NCI-H1048 (cell line): ENCODE measurements at regions not wholly inside any gene's neighbourhood (a gene's known extent, or its start where the extent isn't known, plus 50 kb on each side); places are given as distances from the start of the nearest gene placed in this dataset.

Experiments used
- DNase-seq: peaks from one replicate; lab custom pipeline; 2025; lab: John Stamatoyannopoulos, UW

DNA sequence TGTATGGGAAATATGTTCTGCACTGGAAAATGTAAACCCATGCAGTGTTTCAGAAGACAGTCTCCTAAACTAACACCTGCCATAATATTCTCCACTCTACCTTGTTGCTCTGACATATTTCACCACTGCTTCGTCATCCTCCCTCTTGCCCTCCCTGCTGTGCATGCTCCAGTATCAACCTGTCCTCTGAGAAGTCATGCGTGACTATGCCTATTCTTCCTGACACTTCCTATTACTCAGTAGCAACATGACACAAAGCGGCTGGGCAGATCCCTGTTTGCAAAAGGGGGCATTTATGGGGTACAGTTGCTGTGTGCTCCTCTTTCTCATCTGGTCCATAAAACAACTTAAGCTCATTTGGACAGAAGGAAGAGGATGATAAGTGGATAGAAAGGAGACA lies 805.6 kb upstream of the EEF2KMT start:
- DNase-seq, result no peak

DNA sequence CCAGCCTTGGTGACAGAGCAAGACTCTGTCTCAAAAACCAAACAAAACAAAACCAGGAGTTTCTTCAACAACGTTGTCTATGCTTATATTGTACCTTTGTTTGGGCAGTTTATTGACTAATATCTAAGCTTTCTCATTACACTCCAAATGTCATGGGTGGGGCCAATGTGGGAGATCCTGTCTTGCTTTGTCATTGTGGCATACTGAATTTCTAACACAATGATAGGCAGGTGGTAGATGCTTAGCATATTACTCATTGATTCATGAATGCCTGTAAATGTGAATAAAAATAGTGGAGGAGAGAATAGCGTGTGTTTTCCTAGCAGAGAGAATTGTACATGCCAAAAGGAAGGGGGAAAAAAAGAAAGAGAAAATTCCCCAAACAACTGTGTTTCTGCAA lies 802.5 kb upstream of the EEF2KMT start:
- DNase-seq, result no peak

DNA sequence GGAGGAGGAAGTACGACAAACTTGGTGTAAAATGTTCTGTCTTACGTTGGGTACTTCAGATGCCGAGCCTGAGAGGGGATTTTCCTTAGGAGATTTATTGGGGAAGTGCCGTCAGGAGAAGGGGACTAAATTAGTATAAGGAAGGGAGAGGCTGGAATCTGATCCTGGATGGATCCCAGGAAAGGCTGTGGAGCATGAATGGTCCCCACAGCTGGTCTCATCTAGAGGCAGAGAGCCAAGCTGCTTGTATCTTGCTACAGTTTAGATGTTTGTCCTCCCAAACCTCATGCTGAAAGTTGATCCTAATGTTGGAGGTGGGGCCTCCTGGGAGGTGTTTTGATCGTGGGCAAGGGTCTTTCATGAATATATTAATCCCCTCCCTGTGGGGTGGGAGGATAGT lies 798.4 kb upstream of the EEF2KMT start:
- DNase-seq, result no peak

DNA sequence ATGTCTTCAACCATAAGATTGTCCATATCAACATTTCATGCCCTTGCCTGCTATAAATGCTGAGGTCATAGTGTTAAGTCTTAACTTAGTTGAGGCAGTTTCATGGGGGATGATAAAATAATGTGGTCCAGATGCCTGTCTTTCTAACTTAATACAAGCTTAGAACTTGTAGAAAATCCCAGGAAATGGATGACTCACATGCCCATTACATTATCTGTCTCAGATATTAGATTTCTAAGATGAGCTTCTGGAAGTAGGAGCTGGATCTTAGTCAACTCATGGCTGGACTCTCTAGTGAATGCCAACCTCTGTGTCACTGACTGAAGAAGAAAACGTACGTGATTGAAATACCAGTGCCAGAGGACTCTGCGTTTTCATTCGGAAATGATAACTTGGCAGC lies 797.5 kb upstream of the EEF2KMT start:
- DNase-seq, result no peak

DNA sequence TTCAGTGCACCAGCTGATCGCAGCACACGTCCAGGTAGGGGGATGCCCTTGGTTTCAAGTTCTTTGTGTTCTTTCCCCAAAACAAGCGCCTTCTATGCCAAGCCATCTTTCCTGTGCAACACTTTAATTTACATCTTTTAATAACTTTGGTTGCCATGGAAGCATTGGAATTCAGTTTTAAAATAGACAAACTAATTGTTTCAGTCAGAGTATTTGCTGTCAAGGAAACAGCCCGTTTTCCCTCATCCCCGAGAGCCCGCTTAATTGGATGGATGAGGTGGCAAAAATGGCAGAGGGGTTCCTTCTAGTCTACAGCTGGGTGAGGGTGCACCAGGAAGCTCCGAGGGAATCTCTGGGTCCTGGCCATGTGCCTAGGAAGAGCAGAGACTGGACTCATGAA lies 793.7 kb upstream of the EEF2KMT start:
- no peak for DNase-seq

DNA sequence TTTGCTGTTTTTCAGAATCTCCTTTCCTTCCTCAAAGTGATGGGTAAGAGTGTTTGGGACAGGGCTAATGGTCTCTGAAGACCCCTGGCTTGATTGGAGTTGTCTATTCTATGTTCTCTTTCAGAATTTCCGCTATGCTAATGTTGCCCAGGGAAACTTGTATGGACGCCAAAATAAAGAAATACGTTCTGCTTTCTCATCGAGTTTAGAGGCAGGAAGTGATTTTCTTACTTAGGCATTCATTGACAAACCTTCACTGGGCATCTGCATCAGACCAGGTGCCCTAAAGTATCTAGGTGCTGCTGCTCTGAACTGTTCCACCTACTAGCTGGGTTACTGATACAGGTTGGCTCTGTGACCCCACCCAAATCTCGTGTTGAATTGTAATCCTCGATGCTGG lies 787.9 kb upstream of the EEF2KMT start:
- DNase-seq, result no peak

DNA sequence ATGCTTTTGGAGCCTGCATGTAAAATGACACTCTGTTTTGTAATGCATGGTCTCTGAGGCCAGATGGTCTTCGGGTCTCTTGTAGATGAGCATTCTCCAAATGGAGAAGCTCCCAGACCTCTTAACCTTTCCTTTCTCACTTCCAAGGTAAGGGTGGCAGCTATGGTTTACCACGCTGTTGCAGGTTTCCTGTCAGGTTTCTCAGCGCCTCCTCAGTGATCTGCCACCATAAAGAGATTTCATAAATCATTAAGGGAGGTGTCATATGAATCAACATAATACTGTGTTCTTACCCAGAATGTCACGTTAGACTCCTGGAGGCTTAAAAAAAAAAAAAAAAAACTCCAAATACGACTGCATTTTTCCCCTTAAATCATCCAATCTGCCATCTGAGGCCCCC lies 787.4 kb upstream of the EEF2KMT start:
- no peak for DNase-seq

DNA sequence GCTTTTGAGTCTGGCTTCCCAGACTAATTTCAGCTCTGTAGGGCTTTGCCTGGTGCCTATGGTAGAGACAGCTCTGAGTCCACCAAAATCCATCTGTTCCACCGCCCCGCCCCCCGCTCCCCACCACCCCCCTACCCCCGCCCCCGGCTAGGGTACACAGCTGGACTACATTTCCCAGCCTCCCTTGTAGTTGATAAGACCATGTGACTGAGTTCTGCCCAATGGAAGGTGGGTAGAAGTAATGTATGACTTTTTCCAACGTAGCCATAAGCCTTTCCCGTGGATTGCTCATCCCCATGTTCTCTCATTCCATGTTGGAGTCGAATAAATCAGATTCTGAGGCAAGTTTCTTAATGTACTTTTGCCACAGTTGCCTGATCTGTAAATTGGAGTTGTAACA lies 786.7 kb upstream of the EEF2KMT start:
- DNase-seq, result no peak

DNA sequence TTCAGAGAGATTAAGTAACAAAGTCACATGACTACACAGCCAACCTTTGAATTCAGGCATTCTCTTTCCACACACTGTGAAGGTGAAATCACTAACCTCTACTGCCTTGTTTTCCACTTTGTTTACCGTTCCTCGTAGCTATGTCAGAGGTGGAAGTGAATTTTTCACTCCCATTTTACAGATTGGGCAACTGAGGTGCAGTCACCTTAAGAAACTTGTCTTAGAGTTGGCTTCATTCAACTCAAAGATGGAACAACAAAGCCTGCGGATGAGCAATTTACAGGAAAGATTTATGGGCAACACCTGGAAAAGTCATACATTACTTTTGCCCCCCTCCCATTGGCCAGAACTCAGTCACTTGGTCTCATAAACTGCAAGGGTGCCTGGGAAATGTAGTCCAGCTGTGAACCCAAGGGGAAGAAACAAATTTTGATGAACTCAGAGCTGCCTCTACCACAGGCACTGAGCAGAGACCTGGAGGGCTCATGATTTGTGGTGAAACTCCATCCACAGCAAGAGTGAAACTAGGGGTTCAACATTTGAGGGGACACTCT lies 784.6 kb upstream of the EEF2KMT start:
- no peak for DNase-seq

DNA sequence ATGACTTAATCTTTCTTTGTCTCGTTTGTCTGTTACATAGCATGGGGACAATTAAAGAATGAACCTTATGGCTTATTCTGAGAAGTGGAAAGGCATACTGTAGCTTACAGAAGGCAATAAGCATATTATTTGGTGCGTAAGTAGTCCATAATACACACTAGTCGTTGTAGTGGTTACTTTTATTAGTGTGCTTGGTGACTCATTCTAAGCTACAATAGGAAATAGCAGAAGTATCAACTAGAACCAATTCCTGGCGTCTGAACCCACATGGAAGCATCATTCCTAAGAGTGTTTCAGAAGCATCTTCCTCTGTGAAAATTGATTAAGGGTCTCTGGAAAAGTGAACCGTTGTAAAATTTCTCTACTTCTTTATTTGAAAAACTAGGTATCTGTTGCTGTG lies 777.8 kb upstream of the EEF2KMT start:
- no peak for DNase-seq

DNA sequence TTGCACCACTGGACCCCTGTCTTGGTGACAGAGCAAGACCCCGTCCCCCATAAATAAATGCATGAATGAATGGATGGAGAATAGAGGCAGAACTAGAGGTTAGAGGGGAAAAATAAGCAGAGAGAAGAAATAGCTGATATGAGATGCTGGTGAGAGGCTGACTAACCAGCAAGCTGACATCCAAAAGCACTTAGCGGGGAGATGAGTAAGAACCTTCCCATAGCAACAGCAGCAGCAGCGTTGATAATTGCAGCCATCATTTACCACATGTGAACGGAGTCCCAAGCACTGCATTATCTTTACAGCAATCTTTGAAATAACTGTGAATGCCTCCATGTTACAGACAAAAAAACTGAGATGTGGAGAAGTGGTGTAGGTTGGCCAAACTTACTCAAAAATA lies 777.3 kb upstream of the EEF2KMT start:
- DNase-seq, result no peak

DNA sequence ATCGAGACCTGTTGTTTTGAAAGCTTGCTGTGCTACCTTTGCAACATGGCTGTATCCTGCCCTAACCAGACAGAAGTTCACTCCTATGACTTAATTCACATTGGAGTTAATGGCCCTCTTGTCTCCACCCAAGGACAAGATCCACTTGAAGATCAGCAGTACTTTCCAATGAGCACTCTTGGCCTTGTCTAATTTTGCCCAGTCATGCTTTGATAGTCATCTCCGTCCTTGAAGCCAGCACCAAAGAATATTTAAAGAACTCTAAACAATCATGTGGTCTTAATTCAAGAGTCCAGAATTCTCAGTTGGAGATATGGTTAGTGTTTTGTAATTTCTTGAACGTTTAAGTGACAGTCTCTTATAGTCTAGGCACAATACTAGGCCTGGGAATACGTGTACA lies 775.6 kb upstream of the EEF2KMT start:
- DNase-seq, result no peak

DNA sequence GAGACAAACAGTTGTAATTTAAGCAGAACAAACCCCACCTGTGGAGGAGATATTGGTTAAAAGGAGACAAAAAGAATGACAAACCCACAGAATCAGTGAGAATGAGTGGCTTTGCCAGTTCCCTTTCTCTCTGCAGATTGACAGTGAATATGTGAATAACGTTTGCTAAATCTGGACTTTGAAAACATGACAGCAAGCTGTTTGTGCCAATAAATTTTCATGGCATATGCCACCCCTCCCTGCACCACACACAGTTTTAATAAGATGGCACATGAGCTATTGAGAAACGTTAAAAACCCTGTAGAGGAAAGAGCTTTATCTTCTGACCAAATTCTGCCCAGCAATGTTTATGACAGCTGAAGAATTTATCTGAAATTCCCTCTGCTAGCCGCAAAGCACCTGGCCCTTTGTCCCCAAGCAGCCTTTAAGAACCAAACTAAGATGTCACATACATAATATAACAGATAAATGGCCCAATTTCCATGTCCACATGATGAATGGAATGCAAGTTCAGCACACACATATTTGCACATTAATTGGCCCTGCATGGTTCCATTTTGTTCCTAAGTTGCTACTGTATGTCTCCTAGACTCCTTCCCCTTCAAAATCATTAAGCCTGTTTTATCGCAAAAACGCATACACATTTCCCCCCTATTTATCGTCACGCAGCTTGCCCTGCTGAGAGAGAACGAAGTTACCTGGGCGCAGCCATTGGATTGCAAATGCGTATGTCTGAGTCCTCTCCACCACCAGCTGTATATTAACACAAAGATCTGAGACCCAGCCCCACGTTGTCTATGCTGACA lies 773.5 kb upstream of the EEF2KMT start:
- DNase-seq, result no peak

DNA sequence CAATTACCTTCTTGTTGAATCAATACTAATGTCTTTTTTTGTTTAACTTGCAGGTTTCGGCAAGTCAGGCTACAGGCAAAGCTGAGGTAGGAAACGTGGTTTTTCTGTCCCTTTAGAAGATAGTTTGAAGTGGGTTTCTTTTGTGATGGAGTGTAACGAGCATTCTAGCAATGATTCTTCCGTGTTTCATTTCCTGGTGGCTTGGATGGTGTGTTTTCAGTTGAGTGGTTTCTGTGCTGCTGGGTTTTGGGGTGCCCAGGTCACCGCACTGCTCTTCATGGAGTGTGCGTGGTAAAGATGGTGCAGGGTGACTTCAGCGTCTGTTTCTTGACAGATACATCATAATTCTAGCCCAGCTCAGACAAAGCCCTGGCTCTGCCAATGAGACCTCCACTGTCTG lies 769.7 kb upstream of the EEF2KMT start:
- DNase-seq, result no peak

DNA sequence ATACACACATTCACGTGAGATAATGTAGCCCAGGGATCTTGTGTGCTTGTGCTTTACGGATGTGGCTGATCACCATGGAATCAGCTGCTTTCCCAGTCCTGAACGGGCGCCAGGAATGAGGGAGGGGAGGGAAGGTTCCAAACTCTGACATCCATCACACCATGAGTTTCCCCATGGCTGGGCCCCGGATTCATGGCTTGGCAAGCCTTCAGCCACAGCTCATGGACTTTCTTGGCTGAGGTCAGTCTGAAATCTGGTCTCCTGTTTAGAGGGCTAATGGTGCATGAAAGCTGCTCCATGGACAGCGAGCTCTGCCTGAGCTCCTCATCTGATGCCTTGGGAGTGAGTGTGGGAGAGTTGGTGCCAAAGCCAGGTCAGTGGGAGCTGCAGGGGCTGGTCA lies 767.6 kb upstream of the EEF2KMT start:
- no peak for DNase-seq

DNA sequence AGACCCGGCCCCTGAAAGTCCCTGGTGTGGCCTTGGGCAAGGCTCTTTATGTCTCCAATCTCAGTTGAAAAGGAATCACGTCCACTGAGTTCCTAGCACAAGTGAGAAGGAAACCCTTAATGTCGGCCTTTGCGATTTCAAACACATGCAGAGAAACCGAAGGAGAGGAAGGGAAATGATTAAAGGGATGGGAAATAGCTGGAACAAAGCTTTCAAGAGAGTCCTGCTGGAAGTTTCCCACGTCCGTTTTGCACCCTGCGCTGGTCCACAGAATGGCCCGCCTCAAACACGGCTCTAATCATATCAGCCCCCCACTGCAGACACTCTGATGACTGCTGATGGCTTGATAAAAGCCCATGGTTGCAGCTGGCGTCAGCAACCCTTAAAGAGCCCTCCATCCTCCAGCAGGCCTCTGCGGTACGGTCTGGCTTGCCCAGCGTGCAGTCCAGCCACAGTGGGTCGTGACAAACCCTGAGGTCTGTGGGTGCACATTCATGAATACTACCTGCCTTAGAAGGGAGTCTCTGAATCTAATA lies 765.5 kb upstream of the EEF2KMT start:
- no peak for DNase-seq

DNA sequence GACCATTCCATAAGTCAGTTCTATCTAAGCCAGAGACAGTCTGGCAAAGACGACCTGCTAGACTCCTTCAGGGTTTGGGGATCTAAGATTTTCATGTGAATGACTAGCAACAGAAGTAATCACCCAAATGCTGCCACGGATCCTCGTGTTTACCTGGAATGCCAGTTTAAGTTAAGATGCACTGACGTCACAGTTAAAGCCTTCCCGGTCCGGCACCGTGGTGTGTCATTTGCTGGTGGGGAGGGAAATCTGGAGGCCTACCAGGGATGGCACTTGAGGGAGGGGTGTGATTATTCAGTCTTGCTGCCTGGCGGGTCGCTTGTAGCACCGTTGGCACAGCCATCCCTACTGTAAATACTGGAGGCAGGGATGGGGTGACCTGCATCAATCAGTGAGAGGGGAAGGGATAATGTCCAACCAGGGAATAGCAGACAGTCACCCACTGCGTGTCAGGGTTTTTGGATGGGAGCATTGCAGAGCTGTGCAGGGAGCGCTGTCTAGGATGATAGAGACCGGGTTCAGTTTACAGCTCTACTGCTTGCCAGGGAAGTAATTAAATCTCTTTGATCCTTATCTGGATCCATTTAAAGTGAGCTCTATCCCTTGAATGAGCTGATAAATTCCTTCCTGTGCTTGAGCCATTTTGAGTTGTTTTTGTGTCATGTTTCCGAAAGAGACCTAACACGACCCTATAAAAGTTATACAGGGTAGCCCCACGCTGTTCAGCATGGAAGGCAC lies 764.7 kb upstream of the EEF2KMT start:
- no peak for DNase-seq

DNA sequence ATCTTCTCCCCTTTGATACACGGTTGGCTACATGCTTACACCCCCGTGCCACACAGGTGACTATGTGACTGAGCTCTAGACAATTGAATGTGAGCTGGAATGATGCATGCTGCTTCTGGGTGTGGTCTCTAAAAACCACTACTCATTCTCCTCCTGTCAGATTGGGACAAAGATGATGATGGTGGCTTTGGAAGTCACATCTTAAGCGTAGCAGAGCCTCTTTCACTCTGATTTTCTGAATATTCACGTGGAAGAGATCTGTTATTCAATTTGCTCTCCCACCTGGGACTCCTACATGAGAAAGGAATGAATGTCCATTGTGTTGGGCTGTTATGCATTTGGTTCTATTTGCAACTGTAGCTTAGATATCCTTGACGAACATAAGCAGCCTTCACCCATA lies 763.6 kb upstream of the EEF2KMT start:
- no peak for DNase-seq

DNA sequence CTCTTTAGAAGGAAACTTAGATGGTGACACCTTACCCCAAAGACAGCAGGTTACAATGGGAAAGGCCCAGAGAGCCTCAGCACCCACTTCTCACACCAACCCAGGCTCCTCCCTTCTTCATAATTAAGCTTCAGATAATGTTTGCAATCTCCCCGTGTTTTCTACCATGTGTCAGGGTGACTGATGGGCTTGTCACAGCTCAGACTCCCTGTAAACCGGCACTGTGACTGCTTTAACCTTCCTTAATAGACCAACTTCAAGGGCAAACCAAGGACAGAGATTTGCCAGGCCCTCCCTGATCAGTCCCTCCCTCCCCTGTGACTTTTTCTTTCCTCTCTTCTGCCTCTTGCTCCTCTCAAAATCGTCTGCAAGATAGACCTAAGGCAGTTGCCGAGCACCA lies 760.6 kb upstream of the EEF2KMT start:
- no peak for DNase-seq

DNA sequence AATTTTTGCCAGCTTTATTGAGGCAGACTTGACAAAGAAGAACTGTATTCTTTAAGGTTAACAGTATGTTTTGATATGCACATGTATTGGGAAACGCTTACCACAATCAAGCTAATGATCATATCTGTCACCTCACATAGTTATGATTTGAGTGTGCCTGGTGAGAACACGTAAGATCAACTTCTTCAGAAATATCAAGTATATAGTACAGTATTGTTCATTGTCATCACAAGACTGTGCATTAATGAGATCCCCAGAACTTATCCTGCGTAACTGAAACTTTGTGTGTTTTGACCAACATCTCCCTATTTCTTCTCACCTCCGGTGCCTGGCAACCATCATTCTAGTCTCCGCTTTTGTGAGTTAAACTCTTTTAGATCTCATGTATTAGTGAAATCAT lies 756.4 kb upstream of the EEF2KMT start:
- DNase-seq, result no peak

DNA sequence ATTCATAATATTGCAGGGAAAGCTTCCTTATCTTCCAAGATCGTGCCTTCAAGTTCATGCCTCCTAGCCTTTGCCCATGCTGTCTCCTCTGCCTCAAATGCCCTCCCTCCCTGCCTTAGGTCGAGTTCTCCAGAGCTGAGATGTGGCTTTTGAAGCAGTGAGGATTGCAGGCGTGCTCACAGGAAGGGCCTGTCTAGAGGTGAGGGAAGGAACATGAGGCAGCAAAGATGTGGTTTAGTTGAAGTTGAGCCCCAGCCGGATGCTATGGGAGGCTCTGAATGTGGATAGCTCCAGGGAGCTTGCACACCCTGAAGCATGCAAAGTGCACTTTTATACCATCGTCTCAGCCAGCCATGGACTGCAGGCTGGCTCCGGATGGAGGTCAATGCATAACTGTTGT lies 754.6 kb upstream of the EEF2KMT start:
- DNase-seq, result no peak

DNA sequence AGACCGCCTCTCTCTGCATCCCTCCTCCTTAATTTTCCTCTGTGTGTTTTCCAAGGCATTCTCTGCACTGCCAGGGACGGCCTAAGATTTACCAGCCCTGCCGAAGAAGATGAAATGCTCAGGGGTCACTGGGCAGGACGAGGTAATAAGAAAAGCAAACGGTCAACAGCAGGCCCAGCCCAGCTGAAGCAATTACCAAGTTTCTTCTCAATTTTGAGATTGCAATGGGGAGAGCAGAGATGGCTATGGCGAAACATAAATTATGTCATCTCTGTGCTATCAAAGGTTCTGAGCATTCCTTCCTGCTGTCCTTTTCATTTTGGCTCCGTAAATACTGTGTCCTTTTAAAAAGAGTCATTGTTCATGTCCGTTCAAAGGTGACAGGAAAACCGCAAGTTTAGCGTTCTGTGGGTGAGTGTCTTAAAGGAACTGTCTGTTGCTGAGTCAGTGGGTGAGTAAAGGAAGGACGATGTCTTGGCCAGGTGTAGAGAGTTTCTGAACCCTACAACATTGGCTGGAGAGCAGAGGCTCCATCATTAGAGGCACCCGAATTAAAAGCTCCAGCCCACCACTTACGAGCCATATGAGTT lies 753.9 kb upstream of the EEF2KMT start:
- no peak for DNase-seq
